HEK293T (cell line): ENCODE measurements at regions not wholly inside any gene's neighbourhood (a gene's known extent, or its start where the extent isn't known, plus 50 kb on each side); places are given as distances from the start of the nearest gene placed in this dataset.

Experiments used
- CTCF ChIA-PET: fragments of 350-600 bp; formaldehyde crosslinking; extraction: SDS; loops from one replicate; lab custom pipeline; 2021; ENCODE audit warnings: antibody characterized with exemption, inconsistent platforms; lab: Yijun Ruan, JAX
- POLR2A ChIA-PET: fragments of 350-600 bp; formaldehyde crosslinking; extraction: SDS; loops from one replicate; lab custom pipeline; 2020; ENCODE audit warnings: antibody characterized with exemption, inconsistent platforms; lab: Yijun Ruan, JAX
- DNase-seq: peaks from one replicate; pipeline ENCODE4 v3.0.0; 2012; ENCODE audit warnings: mixed read lengths; ENCODE audit errors: extremely low spot score
- ARNT ChIP-seq: fragments of 450-650 bp; IDR thresholded peaks from 2 replicates; pipeline ENCODE4 v1.6.1; 2017; ENCODE audit warnings: mild to moderate bottlenecking
- BHLHE40 ChIP-seq: fragments of 450-650 bp; IDR thresholded peaks from 2 replicates; pipeline ENCODE4 v1.6.1; 2016; ENCODE audit warnings: mild to moderate bottlenecking, moderate library complexity, borderline replicate concordance
- CTBP1 ChIP-seq: fragments of 450-650 bp; IDR thresholded peaks from 2 replicates; pipeline ENCODE4 v1.6.1; 2016; ENCODE audit warnings: borderline replicate concordance
- ELF4 ChIP-seq: fragments of 450-650 bp; IDR thresholded peaks from 2 replicates; pipeline ENCODE4 v1.6.1; 2017; ENCODE audit warnings: antibody characterized with exemption
- FOXA1 ChIP-seq: fragments of 450-650 bp; IDR thresholded peaks from 2 replicates; pipeline ENCODE4 v1.6.1; 2016; ENCODE audit warnings: mild to moderate bottlenecking
- FOXK2 ChIP-seq: fragments of 450-650 bp; IDR thresholded peaks from 2 replicates; pipeline ENCODE4 v1.6.1; 2016; ENCODE audit warnings: mild to moderate bottlenecking
- FOXM1 ChIP-seq: fragments of 450-650 bp; IDR thresholded peaks from 2 replicates; pipeline ENCODE4 v1.6.1; 2017; ENCODE audit warnings: mild to moderate bottlenecking, borderline replicate concordance
- HDGF ChIP-seq: fragments of 450-650 bp; IDR thresholded peaks from 2 replicates; pipeline ENCODE4 v1.6.1; 2017; ENCODE audit warnings: antibody characterized with exemption, borderline replicate concordance
- L3MBTL2 ChIP-seq: fragments of 450-650 bp; conservative IDR thresholded peaks from 2 replicates; pipeline ENCODE4 v1.6.1; 2016; ENCODE audit warnings: mild to moderate bottlenecking
- LEF1 ChIP-seq: fragments of 450-650 bp; IDR thresholded peaks from 2 replicates; pipeline ENCODE4 v1.6.1; 2017; ENCODE audit warnings: mild to moderate bottlenecking, borderline replicate concordance
- NFRKB ChIP-seq: fragments of 450-650 bp; IDR thresholded peaks from 2 replicates; pipeline ENCODE4 v1.6.1; 2016; ENCODE audit warnings: mild to moderate bottlenecking, moderate library complexity
- PKNOX1 ChIP-seq: fragments of 450-650 bp; IDR thresholded peaks from 2 replicates; pipeline ENCODE4 v1.6.1; 2016
- SP1 ChIP-seq: fragments of 450-650 bp; IDR thresholded peaks from 2 replicates; pipeline ENCODE4 v1.6.1; 2017
- SUZ12 ChIP-seq: fragments of 450-650 bp; IDR thresholded peaks from 2 replicates; pipeline ENCODE4 v1.6.1; 2016; ENCODE audit warnings: mild to moderate bottlenecking
- TARDBP ChIP-seq: fragments of 450-650 bp; IDR thresholded peaks from 2 replicates; pipeline ENCODE4 v1.6.1; 2016
- ZNF384 ChIP-seq: fragments of 450-650 bp; IDR thresholded peaks from 2 replicates; pipeline ENCODE4 v1.6.1; 2016

GRCh38 chr7:106482091-106482490 lies 178.9 kb downstream of the CCDC71L start:
- TF ChIP-seq ZNF384 (no peak), FOXM1 (no peak), SUZ12 (no peak), HDGF (no peak), CTBP1 (no peak), BHLHE40 (no peak), LEF1 (no peak), ARNT (no peak), FOXA1 (no peak), L3MBTL2 (no peak), ELF4 (no peak), TARDBP (no peak), NFRKB (no peak), FOXK2 (no peak), SP1 (no peak), PKNOX1 (no peak)
- CTCF ChIA-PET: no interaction called here
- POLR2A ChIA-PET: no interaction called here

DNA sequence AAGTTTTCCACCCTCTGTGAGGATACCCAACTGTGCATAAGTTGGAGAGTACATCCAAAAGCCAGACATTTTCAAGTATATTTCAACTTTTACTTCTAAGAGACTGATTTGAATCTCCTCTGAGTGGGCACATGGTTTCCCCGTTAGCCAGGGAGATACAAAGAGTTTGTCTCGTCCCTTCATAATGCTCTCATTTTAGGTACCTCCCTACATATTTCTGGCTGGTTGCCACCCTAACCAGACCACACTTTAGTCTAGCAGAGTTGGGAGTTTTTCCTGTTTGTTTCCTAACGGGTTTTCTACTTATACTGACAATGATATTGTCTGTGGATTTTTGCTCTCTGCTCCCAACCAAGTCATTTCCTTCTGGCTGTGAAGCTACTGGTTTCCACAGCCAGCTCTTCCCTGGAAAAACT lies 180.3 kb downstream of the CCDC71L start:
- no peak for DNase-seq
- ChIA-PET POLR2A (no interaction called here), CTCF (no interaction called here)
- no peak for TF ChIP-seq TARDBP
- TF ChIP-seq SUZ12: no peak
- no peak for TF ChIP-seq SP1
- TF ChIP-seq FOXA1: no peak
- TF ChIP-seq LEF1: no peak
- no peak for TF ChIP-seq ELF4
- TF ChIP-seq ZNF384: no peak
- no peak for TF ChIP-seq ARNT
- TF ChIP-seq NFRKB: no peak
- TF ChIP-seq HDGF: no peak
- no peak for TF ChIP-seq L3MBTL2
- no peak for TF ChIP-seq FOXK2
- no peak for TF ChIP-seq PKNOX1
- no peak for TF ChIP-seq FOXM1
- no peak for TF ChIP-seq BHLHE40

More at GRCh38 chr7:106482091-106482490, 178.9 kb downstream of the CCDC71L start:
- DNase-seq: no peak

GRCh38 chr7:106480161-106480579 lies 180.8 kb downstream of the CCDC71L start:
- ChIA-PET CTCF (no interaction called here), POLR2A (no interaction called here)
- no peak for TF ChIP-seq FOXK2
- TF ChIP-seq ZNF384: no peak
- no peak for TF ChIP-seq FOXM1
- no peak for TF ChIP-seq SP1
- TF ChIP-seq NFRKB: no peak
- TF ChIP-seq BHLHE40: no peak
- TF ChIP-seq FOXA1: no peak
- no peak for TF ChIP-seq ELF4
- TF ChIP-seq LEF1: no peak
- TF ChIP-seq HDGF: no peak
- no peak for TF ChIP-seq PKNOX1
- DNase-seq: no peak

DNA sequence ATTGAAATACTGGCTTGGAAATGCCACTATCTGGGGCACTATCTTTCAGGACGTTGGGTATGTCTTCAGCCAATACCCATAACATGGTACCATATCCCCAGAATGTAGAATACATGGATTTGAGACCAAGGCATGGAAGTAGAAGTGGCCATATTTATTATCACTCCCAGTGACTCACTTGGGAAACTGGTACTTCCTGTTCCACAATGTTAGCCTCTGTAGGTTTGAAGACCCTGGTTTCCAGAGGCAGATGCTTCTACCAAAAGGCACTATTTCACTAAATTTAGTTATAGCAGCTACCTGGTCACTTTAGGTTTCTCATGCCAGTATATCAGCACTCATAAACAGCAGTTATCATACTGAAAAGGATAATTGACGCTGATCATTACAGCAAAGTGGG lies 184.2 kb downstream of the CCDC71L start:
- DNase-seq: no peak
- no peak for TF ChIP-seq ARNT
- TF ChIP-seq NFRKB: no peak
- no peak for TF ChIP-seq ZNF384
- TF ChIP-seq L3MBTL2: no peak
- no peak for TF ChIP-seq CTBP1
- TF ChIP-seq TARDBP: no peak
- no peak for TF ChIP-seq SP1
- TF ChIP-seq PKNOX1: no peak
- TF ChIP-seq FOXA1: no peak
- TF ChIP-seq FOXK2: no peak
- no peak for TF ChIP-seq FOXM1
- TF ChIP-seq SUZ12: no peak
- TF ChIP-seq HDGF: no peak
- no peak for TF ChIP-seq ELF4
- TF ChIP-seq LEF1: no peak
- TF ChIP-seq BHLHE40: no peak
- CTCF ChIA-PET: no interaction called here
- POLR2A ChIA-PET: no interaction called here

- ChIA-PET CTCF (no interaction called here), POLR2A (no interaction called here)
- no peak for DNase-seq
- TF ChIP-seq ARNT (no peak), LEF1 (no peak), ELF4 (no peak), FOXA1 (no peak), TARDBP (no peak), BHLHE40 (no peak), FOXM1 (no peak), FOXK2 (no peak), L3MBTL2 (no peak), PKNOX1 (no peak), CTBP1 (no peak), SP1 (no peak), ZNF384 (no peak), HDGF (no peak), SUZ12 (no peak), NFRKB (no peak)
These were observed 188.0 kb upstream of the NAMPT start for GRCh38 chr7:106472741-106473140.
